GM10266 (cell line): ENCODE measurements at regions not wholly inside any gene's neighbourhood (a gene's known extent, or its start where the extent isn't known, plus 50 kb on each side); places are given as distances from the start of the nearest gene placed in this dataset.

Experiments used
- DNase-seq: peaks from one replicate; pipeline ENCODE4 v3.0.0; 2012; ENCODE audit errors: extremely low spot score
- TF ChIP-seq, protein P1 (sequence below): IDR thresholded peaks from 2 replicates; pipeline ENCODE4 v1.5.1; 2012; ENCODE audit warnings: mild to moderate bottlenecking, low read depth; ENCODE audit not compliant: control insufficient read depth, insufficient read depth; ENCODE audit errors: missing control alignments

DNA sequence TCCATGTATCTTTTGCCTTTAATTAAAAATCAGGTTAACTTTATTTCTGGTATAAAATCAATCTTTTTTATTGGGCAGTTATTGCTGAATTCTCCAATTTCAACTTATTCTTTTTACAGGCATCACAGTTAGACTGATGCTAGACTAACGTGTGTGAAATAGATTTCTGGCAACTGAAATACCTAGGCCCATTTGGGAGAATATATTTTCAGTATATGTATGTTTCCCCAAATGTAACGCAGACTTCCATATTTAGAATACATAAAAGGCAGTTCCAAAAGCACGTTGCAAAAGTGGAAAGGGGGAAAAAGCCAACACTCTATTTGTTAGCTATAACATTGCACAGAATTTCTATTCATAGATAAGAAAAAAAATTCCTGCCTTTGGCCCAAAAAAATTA lies 297.0 kb downstream of the ATP23 start:
- TF ChIP-seq, protein P1, sequence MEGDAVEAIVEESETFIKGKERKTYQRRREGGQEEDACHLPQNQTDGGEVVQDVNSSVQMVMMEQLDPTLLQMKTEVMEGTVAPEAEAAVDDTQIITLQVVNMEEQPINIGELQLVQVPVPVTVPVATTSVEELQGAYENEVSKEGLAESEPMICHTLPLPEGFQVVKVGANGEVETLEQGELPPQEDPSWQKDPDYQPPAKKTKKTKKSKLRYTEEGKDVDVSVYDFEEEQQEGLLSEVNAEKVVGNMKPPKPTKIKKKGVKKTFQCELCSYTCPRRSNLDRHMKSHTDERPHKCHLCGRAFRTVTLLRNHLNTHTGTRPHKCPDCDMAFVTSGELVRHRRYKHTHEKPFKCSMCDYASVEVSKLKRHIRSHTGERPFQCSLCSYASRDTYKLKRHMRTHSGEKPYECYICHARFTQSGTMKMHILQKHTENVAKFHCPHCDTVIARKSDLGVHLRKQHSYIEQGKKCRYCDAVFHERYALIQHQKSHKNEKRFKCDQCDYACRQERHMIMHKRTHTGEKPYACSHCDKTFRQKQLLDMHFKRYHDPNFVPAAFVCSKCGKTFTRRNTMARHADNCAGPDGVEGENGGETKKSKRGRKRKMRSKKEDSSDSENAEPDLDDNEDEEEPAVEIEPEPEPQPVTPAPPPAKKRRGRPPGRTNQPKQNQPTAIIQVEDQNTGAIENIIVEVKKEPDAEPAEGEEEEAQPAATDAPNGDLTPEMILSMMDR, result no peak
- no peak for DNase-seq

DNA sequence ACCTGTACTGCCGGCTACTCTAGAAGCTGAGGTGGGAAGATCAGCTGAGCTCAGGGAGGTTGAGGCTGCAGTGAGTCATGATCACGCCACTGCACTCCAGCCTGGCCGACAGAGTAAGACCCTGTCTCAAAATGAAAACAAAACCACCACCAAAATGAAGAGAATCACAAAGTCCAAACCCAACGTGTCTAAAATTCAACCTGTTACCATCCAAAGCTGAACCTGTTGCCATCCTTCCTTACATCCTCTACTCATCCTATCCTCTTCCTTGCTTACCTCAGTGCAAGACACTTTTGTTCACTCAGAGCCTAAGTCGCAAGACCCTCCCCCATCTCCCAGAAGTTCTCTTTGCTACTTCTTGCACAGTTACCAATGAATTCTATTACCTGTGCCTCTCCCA lies 299.7 kb downstream of the ATP23 start:
- TF ChIP-seq, protein P1, result no peak
- no peak for DNase-seq

DNA sequence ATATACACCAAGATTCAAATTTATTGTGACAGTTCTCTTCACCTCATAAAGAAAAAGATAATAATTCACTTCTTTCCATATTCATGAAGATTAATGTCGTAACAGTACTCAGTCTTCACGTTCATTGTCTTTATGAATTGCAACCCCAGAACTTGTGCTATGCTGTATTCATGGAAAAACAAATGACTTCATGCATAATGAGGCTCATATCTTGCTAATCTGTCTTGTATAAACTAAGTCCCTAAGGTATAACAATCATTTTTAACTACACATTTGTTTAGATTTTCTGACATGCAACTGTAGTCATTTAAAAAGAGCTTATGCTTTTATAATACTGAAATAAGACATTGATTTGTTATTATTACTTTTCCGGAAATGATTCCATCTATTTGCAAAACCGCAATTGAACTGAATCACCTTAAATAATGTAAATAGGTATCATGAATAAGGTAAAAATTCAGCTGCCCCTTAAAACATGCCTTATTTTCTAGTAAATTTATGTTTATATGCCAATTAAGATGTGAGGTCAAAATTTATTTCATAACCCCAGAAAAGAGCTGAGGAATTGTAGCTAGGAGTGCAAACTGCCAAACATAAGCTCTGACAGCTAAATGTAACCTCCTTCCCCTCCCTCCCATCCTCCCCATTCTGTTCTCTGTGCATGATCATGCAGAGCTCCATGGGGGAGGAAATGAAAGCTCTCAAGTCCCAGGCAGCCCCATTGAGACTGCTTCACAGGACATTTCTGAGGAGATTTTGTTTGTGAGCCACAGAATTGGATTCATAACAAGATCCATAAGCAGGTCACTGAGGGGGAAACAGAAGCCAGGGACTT lies 301.6 kb downstream of the ATP23 start:
- DNase-seq, result no peak
- TF ChIP-seq, protein P1, result no peak

DNA sequence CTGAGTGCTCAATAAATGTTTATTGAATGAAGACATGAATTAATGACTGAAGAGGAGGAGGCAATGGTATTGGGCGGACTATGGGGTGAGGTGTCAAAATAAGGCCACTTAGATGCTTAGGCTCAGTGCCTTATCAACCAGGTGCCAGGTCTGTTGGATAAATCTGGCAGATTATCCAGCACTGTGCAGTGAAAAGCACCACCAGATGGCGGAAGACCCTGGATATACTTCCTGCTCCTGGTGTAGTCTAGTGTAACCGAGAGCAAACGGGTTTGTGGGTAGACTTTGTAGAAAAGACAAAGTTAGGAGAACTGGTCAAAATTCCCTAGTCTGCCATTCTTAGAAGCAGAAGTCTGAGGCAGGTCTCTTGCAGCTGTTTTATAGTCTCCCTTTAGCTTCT lies 306.3 kb downstream of the ATP23 start:
- DNase-seq, result no peak
- TF ChIP-seq, protein P1, result no peak

DNA sequence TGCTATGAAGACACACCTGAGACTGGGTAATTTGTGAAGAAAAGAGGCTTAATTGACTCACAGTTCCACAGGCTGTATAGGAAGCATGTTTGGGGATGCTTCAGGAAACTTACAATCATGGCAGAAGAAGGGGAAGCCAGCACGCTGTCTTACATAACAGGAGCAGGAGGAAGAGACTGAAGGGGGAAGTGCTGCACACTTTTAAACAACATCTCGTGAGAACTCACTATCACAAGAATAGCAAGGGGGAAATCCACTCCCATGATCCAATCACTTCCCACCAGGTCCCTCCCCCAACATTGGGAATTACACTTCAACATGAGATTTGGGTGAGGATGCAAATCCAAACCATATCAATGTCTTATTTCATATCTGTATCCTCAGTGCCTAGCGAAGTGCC lies 307.2 kb downstream of the ATP23 start:
- TF ChIP-seq, protein P1, result no peak
- DNase-seq, result no peak

DNA sequence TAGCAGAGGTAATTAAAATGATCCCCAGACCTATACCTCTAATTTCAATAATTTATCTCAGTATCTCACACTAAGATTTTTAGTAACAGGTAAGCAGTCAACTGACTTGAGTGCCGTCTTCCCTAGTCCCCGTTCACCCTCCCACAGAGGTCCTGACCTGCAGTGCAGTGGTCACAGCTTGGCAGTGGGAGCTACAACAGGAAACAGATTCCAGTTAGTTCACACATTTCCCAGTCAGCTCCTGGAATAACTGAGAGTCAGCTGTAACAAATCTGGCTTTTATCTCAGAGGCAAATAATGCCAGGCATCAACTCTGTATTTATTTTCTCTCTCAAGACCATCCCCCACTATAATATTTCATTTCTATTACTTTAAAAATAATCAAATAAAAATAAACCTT lies 308.2 kb downstream of the ATP23 start:
- TF ChIP-seq, protein P1, result no peak
- DNase-seq, result no peak

DNA sequence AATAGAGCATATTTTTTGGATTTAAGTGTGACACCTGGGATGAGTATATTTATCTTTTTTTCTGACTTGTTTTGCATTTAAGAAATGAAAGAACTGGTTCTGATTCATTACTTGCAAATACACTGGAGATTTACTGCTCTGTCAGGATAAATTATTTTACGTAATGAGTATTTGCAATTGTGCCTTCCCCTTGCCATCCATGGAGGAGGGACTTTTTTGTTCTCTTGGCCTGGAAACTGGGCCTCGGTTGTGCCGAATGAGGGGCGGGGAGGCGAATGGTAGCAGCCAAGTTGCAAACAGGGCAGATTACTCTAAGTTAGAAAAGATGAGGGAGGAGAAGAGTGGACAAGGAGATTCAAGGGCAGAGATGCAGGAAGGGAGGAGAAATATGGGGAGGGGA lies 308.7 kb downstream of the ATP23 start:
- DNase-seq, result no peak
- TF ChIP-seq, protein P1, result no peak
